Testis (tissue), 2 donors: ENCODE measurements at regions not wholly inside any gene's neighbourhood (a gene's known extent, or its start where the extent isn't known, plus 50 kb on each side); places are given as distances from the start of the nearest gene placed in this dataset.

Source experiments
- POLR2A ChIP-seq: fragments of 450-650 bp; IDR thresholded peaks from one replicate; pipeline ENCODE4 v1.6.1; 2017; ENCODE audit warnings: antibody characterized with exemption, mild to moderate bottlenecking, moderate library complexity
- TF ChIP-seq, protein P1 (sequence below), 3 experiments: fragments of 450-650 bp in 2 of 3; fragments of 200-600 bp in 1 of 3; sonication (generic) in 1 of 3; IDR thresholded peaks; one replicate each; pipeline ENCODE4 v1.5.1; 2016 to 2019; ENCODE audit warnings: antibody characterized with exemption in 3 of 3, mild to moderate bottlenecking in 2 of 3, moderate library complexity in 1 of 3

DNA sequence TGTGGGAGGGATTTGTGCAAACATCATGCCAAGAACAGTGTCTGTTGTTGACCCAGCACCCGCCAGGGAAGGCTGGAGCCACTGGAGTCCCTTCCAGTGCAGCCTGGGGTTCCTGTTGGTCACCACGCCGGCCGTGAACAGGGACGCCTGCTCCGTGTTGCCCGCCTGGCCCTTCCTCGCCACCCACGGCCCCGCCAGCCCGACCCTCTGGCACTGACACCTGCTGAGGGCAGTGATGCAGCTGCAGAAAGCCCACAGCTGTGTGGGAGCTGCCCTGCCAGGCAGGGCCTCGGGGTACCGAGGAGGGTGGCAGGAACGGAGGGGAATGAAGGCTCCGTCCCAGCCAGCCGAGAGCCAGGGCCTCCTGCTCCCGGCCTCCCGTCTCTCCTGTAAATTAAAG is 75.5 kb upstream of the SLCO4A1 start:
- no peak for TF ChIP-seq POLR2A
- TF ChIP-seq, protein P1, sequence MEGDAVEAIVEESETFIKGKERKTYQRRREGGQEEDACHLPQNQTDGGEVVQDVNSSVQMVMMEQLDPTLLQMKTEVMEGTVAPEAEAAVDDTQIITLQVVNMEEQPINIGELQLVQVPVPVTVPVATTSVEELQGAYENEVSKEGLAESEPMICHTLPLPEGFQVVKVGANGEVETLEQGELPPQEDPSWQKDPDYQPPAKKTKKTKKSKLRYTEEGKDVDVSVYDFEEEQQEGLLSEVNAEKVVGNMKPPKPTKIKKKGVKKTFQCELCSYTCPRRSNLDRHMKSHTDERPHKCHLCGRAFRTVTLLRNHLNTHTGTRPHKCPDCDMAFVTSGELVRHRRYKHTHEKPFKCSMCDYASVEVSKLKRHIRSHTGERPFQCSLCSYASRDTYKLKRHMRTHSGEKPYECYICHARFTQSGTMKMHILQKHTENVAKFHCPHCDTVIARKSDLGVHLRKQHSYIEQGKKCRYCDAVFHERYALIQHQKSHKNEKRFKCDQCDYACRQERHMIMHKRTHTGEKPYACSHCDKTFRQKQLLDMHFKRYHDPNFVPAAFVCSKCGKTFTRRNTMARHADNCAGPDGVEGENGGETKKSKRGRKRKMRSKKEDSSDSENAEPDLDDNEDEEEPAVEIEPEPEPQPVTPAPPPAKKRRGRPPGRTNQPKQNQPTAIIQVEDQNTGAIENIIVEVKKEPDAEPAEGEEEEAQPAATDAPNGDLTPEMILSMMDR (IDR thresholded peaks at IDR 0.05): no peak
